Esophagus squamous epithelium (tissue), 4 donors: ENCODE measurements at regions not wholly inside any gene's neighbourhood (a gene's known extent, or its start where the extent isn't known, plus 50 kb on each side); places are given as distances from the start of the nearest gene placed in this dataset.

Source experiments
- POLR2A ChIP-seq, 4 donors: fragments of 450-650 bp; IDR thresholded peaks; one replicate each; pipeline ENCODE4 v1.6.1; 2017; ENCODE audit warnings: antibody characterized with exemption in 4 of 4, mild to moderate bottlenecking in 4 of 4, moderate library complexity in 3 of 4
- TF ChIP-seq, protein P1 (sequence below), 6 experiments: fragments of 450-650 bp in 4 of 6; fragments of 200-600 bp in 2 of 6; sonication (generic) in 2 of 6; IDR thresholded peaks; one replicate each; pipeline ENCODE4 v1.5.1; 2016 to 2019; ENCODE audit warnings: antibody characterized with exemption in 6 of 6, mild to moderate bottlenecking in 4 of 6, moderate library complexity in 4 of 6

DNA sequence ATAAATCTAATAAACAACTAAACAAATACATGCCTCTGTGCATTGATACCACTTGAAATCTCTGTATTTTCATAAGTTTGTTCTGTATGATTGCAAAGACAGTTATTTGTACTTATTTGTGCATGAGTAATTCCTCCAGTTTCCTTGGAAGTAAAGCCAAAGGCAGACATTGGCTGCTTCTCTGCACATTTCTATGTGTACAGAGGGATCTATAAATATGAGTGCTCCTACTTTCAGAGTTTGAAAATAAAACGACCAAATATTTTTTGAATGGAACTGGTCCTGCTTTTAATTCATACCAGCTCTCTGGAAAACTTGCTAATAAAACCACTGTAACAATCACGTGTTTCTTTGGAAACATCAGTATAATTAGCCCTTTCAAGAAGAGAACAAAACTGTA lies 306.5 kb downstream of the MAN2A1 start:
- TF ChIP-seq, protein P1, sequence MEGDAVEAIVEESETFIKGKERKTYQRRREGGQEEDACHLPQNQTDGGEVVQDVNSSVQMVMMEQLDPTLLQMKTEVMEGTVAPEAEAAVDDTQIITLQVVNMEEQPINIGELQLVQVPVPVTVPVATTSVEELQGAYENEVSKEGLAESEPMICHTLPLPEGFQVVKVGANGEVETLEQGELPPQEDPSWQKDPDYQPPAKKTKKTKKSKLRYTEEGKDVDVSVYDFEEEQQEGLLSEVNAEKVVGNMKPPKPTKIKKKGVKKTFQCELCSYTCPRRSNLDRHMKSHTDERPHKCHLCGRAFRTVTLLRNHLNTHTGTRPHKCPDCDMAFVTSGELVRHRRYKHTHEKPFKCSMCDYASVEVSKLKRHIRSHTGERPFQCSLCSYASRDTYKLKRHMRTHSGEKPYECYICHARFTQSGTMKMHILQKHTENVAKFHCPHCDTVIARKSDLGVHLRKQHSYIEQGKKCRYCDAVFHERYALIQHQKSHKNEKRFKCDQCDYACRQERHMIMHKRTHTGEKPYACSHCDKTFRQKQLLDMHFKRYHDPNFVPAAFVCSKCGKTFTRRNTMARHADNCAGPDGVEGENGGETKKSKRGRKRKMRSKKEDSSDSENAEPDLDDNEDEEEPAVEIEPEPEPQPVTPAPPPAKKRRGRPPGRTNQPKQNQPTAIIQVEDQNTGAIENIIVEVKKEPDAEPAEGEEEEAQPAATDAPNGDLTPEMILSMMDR (IDR thresholded peaks at IDR 0.05): no peak
- TF ChIP-seq POLR2A (IDR thresholded peaks at IDR 0.05): no peak
